Fibroblast of skin of back (primary cell): ENCODE measurements at regions not wholly inside any gene's neighbourhood (a gene's known extent, or its start where the extent isn't known, plus 50 kb on each side); places are given as distances from the start of the nearest gene placed in this dataset.

Experiments
- DNase-seq: peaks from one replicate; pipeline ENCODE4 v3.0.0-alpha.2; 2013

DNA sequence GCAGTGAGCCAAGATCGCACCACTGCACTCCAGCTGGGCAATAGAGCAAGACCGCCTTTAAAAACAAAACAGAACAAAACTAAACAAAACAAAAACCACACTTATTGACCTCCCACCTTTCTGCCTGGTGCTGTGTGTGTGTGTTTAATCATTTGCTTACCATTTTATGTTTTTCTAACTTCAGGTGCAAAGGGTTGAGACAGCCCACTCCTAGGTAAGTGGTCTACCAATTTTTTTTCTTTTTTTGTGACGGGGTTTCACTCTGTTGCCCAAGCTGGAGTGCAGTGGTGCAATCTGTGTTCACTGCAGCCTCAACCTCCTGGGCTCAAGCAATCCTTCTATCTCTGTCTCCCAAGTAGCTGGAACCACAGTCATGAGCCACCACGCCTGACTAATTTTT is 65.8 kb downstream of the SALL1 start:
- DNase-seq: no peak

DNA sequence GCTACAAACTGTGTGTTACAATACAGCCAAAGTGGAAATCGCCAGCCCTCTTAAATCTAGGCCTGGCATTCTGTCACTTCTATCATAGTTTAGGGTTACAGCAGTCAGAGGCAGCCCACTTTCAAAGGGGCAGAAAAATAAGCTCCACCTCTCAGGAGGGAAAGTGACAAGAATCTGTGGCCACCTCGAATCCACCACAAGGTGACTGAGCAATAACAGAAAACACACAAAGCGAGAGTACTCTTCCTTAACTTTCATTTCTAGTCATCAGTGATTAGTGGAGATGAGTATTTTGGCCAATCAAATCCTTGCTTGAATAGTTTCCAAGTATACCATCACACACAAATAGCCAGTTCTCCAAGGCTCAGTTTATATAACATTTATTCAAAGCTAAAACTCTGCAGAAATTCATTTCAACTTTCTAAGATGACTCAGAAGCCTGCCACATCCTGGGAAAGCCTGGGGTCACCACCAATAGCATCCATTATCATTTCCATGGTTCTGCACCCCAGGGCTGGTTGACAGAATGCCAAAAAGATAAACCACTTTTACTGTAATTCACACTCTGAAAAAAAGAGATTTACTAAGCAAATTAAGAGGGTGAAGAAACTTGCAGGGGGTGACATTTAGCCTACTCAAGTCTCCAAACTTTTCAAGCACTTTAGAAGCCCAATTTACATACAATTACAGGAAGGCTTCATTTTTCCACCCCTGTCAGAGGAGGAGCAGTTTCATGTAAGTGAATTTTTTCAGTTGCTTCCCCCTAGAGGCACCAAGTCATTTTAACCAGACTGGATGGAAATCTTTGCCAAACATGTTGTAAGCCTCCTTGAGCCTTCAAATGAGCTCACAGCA is 66.8 kb downstream of the SALL1 start:
- DNase-seq: no peak

DNA sequence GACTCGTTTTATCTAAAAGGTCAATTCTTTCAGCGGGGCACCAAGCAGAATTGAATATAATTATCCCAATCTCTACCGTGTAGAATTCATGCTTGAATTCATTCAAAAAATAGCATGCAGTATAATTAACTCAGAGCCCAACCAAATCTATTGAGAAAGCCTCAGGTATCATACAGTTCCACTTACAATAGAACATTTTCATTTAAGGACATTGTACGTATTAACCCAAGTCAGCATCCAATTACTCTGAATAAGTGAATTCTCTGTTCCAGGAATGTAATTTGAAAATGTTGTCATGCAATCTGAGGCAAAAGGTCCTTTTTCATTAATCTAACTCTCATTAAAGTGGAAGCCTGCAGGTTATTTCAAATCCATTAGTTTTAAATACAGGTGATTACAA is 78.5 kb downstream of the SALL1 start:
- no peak for DNase-seq

DNA sequence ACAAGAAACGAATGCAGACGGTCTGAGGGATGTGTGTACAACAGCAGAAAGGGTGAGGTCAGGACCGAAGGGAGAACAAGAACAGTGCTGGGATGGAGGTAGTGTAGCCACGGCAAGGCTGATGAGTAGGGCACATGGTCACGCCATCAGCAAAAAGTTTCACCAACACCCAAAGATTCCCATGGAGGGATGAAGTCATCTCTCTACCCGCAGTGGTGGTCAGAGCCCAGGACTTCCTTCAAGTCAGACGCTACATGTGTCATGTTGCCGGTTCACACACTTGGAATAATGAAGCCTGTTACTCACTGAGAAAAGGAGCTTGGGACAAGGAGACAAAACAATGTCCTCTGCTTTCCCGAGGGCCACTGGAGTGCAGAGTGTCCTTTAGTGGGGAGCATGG is 79.7 kb downstream of the SALL1 start:
- no peak for DNase-seq

DNA sequence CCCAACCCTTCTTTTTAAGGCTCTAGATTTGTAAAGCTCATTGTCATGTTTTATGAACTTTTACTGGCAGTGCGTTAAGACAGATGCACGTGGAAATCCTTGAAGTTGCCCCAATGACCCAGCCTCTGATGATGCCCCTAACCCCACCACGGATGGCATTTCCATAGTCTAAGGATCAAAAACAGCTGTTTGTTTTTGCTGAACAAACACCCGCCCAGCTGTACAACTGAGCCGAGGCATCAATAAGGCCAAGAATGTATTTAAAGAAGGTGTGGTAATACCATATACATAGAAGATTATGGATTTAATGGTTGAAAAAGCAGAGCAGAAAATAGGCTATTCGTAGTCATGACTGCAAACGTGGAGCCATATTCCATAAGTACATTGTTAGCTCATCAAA is 83.7 kb downstream of the SALL1 start:
- DNase-seq: no peak

DNA sequence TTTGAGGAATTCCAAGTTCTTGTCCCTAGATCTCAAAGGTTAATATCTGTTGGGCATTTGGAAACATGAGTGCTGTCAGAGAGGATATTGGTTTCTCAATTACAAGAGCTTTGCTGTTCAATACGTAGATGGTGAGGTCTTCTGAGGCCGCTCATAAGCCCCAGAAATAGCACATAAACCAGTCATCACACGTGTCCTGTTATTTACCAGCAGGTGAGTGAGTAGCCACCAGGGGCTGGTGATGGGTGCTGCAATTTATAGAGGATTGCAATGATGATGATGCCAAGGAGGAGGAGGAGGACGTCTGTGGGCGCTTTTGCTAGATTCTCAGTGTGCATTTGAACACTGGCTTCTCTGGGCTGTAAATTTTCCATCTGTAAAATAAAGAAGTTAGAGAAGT is 89.0 kb downstream of the SALL1 start:
- DNase-seq: no peak

DNA sequence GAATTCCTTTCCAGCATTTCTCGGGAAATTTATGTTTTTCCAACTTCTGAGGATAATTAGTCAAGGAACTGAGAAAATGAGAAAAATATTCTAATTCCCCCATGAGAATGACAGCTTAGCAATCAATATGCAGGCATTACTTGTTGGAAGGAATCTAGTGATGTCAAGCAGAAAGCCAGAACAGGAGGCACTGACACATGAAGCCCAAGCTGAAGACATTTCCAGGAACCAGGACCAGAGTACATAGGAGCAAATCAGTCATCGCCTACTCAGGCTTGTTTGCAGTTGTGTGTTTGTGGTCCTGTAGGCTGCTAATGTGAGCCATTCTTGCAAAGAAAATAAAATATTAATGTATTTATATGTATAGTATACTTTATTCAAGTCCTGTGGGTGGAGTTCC is 89.7 kb downstream of the SALL1 start:
- DNase-seq: no peak

DNA sequence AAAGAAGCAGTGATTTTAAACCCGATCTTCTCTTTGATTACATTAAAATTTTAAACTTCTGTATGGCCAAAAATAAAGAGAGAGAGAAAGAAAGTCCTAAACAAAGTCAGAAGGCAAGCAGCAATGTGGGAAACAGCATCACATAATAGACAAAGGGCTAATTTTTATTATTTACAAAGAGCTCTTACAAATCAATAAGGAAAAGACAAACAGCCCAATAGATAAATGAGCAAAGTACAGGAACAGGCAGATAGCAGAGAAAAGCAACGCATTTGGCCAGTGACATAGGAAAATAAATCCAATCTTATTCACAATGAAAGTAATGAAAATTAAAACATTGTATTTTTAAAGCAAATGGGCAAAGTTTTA is 93.1 kb downstream of the SALL1 start:
- DNase-seq: no peak

DNA sequence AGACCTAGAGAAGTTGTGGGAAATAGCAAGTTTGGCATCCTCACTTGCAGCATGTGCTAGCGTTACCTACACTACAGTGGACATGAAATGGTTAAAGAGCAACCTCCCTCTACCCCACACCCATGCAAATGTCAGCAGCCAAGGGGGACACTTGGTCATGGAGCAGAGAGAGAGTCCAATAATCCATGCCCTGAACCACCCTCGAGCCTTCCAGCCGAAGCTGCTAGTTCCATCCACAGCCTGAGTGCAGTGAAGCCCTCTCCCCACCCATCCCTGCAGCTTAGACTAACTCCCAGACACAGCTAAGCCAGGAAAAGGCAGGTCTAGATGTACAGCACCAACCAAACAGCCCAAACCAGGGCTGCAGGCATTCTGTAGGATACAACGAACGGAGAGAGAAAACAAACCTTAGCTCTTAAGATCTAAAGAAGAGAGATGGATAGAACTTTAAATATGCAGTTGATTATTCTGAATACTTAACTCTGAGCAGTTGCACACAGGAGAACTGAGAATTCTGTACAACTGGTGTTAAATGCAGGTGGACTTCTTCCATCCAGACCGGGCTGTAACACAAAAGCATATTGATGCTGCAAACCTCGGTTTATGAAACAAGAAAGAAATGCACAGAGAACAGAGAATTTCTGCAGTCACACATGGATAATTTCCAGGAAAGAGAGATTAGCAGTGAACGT is 93.8 kb downstream of the SALL1 start:
- no peak for DNase-seq

DNA sequence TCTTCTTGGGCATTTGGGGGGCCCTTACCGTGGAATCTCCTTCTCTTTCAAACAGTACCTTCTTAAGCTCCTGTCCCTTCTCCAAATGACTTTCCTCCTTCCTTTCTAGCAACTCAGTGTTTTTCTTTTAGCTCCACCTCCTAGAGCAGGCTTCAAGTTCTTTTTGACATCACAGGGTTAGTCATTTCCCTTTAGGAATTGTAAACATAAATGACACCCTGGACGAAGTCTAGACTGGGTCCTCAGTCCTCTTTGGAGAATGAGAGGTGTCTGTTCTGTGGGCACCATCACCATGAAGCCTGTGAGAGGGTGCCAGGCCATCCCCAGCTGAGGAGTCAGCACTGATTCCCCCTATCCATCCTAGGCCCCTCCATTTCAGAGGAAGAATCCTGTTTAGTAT is 94.7 kb downstream of the SALL1 start:
- DNase-seq: no peak

DNA sequence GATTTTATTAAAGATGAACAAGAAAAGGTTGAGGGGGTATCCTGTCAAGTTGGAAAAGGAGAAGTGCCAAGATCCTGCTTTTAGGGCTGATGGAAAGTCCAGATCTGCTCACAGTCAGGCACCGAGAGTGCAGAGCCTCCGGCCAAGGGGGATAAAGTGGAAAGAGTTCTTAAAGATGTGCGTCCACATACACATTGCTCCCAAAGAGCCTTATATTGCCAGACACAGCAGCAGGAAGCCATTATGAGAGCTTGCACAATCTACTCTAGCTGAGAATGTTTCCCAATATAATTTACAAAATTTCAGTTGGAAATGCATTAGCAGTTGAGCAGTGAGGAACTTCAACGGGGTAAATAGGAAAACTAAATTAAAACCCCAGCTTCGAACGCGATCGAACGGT is 95.6 kb downstream of the SALL1 start:
- no peak for DNase-seq

DNA sequence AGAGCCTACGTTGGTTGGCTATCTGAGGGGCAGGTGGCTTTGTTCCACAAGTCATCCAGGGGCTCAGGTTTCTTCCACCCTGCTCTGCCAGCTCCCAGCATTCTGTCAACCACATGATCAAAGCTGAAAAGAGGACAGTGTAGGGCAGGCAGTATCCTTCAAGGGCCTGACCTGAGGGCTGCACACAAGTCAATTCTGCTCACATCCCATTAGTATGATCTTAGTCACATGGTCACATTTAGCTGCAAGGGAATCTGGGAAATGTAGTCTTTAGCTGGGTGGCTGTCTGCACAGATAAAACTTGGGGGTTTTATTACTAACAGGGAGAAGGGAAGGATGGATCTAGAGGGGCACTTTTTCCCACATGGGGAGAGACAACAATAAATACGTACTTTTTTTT is 97.3 kb downstream of the SALL1 start:
- no peak for DNase-seq

DNA sequence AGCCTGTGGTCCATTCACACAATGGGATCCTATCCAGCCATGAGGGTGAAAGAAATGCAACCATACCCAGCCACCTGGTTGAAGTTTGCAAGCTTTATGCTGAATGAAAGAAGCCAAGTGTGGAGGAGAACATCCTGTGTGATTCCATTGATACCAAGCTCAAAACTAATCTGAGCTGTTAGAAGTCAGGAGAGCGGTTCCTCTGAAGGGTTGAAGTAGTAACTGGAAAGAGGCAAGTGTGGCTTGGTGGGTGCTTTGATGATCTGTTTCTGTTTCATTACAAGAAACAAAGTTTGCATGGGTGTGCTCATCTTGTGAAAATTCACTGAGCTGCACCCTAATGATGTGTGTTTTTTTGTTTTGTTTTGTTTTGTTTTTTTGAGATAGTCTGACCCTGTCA is 99.4 kb downstream of the SALL1 start:
- DNase-seq: no peak

DNA sequence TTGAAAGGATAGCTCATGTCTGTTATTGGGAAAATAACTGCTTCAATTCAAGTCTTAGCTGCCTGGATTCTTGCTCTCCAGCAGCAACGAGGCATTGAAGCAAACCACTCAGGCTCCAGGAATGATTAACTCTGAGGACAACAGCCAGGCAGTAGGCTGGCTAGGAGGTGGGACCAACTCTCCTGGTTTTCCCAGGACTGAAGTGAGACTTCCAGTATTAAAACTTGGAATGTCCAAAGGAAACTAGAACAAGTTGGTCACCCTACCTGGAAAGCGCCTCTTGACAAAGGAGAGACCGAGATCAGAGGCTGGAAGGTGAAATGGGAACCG is 100.7 kb downstream of the SALL1 start:
- no peak for DNase-seq

DNA sequence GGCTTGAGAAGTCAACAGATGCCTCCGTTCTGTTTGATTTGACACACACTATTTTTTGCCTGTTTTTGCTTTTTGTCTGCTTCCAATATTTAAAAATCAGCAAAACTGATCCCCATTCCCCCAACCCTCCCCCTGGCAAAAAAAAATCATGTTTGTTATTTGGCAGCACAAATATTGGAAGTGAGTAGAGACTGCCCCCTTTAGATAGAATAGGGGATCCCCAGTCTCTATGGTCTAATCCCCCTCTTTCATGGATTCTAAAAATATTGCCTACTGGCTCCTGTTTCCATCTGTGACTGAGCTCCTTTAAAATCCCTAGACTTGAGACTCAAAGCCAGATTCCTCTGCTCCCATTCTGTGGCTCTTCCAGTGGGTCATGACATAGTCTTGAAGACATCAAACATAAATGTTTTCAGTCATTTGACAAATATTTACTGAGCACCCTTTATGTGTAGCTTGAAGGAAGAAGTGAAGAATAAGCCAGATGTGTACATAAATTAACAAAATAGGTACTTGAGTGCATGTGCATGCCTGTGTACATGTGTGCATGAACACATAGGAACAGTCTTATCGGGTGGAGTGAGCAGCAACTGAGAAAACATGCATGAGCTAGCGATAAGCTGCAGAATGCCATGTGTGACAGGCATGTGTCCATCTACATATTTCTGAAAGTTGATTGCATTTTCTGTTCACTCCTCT is 101.2 kb downstream of the SALL1 start:
- no peak for DNase-seq

DNA sequence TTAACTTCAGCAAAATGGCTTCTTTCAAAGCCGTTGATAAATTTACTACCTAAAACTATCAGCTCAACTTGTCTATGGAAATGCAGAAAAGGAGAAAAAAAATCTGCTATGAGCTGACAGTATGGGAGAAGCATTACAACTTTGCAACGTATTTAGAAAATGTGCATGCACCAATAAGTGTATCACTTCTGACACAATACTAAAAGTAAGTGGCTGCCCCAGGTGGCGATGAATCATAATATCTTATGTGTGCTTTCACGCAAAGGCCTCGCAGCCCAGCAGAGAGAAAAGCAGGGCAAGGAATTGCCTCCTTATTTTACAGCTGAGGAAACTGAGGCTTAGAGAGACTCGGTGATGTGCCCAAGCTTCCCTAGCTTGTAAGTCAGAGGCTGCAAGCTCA is 101.8 kb downstream of the SALL1 start:
- DNase-seq: no peak

DNA sequence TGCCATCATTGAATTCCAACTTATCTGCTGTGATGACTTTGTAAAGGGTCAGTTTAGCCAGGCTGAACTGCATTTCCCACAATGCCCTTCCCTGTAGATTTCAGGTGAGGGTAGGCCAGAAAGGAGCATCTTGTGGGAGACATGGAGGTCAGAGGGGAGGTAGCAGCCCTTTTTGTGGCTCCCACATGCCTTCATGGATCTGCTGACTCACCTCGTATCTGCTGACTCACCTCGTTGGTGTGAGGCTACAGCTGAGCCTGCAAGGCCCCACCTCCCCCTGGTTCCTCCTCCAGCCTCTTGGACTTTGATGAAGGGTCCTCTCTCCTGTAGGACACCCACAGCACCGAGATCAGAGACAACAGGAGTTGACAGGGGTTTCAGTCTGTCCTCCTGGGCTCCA is 102.5 kb downstream of the SALL1 start:
- DNase-seq: peak; percentile 1

DNA sequence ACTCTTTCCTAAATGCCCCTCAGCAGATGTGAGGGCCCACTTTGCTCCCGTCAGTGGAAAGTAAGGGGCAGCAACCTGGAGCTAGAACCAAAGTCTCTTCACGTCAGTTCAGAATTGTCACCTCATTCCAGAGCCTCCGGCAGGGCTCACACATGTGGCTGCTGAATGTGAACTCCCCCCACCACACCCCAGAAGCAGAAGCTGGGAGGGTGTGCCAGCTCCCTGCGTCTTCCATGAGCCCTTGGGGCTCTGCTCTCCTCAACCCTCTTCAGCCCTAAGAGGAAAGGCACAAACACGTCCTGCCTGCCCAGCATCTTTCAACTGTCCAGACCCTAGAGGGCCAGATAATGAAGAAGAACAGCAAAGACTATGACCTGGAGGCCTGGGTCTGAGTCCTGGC is 105.3 kb downstream of the SALL1 start:
- no peak for DNase-seq

DNA sequence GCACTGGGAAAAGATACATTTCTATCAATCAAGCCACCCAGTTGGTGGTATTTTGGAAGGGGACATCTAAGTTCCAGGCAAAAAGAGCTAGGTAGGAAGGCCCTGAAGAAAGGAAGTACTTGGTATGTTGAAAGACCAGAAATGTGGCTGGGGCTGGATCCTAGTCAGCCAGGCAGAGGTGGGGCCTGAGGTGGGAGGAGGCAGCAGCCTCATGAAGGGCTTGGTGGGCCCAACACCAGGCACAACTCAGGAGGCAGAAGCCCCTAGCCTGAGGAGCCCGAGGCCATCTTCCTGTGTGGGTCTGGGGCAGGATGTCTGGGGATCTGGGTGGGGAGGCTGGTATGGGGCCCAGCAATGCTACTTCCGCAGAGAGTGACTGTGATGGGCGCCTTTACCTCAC is 105.9 kb downstream of the SALL1 start:
- DNase-seq: no peak

DNA sequence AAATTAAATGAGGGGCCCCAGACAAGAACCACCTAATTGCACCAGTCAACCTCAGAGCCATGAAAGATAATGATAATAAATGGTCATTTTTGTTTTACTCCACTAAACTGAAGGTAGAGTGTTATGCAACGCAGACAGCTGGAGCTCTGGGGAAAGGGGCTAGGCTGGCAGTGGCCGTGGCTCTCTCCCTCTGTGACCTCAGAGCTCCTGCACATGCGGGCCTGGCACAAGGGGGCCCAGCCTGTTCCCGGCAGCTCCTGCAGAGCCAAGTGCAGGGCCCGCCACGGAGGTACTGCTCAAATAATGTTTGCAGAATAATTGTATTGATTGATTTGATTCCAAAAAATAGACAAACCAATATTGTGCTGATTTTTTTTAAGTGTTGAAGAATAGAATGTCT is 109.5 kb downstream of the SALL1 start:
- DNase-seq: no peak

DNA sequence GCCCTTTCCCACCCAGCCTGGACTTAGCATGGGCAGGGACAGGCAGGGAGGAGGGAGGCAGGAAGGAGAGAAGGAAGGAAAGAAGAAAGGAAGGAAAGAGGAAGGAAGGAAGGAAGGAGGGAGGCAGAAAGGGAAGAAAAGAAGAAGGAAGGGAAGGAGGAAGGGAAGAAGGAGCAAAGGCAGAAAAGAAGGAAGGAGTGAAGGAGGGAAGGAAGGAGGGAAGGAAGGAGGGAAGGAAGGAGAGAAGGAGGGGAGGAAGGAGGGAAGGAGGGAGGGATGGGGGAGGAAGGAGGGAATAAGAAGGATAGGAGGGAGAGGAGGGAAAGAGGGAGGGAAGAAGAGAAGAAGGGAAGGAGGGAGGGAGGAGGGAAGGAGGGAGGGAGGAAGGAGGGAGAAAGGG is 110.4 kb downstream of the SALL1 start:
- DNase-seq: no peak

DNA sequence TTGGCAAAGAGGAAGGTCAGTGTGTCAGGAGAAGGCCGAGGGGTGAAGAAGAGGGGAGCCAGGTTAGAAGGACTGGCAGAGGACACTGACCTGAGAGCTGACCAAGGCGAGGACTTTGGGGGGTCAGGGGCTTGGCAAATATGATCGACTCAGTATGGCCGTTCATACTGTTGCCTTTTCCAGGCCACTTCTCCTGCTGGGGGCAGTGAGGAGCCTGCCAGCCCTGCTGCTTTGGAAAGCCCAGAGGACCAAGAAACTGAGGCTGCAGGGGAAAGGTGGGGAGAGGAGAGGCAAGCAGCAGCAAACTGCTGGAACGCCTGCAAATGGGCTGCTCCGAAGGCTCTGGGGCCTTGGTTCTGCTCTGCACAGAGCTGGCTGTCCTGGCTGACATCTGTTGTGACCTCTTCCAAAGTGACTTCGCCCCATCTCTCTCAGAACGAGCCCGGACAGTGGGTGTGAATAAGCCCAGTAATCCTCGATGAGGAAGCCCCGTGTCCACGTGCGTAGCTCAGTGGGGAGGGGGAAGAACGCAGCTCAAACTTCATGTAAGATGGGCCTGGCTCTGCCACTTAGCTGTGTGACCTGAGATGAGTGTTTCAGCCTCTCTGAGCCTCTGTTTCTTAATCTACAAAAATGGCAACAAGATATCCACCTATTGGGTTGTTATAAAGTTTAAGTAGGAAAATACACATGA is 111.3 kb downstream of the SALL1 start:
- DNase-seq: no peak

DNA sequence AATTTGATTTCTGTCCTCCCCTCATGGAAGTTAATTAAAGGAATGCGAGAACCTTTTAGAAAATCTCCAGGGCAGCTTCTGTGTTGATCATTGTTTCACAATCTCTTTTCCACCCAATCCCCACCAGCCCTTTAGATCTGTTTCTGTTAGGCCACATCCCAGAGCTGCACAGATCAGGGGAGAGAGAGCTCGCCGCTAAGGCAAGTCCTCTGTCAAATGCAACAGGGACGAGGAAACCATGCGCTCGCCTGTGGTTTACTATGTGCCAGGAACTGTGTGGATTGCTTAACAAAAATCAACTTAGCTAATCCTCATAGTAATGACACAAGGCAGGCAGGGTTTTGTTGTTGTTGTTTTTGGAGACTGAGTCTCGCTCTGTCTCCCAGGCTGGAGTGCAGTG is 115.4 kb downstream of the SALL1 start:
- DNase-seq: no peak
